H9 (cell line): ENCODE measurements at regions not wholly inside any gene's neighbourhood (a gene's known extent, or its start where the extent isn't known, plus 50 kb on each side); places are given as distances from the start of the nearest gene placed in this dataset.

ENCODE experiments used
- DNase-seq: peaks from one replicate; pipeline ENCODE4 v3.0.0-alpha.2; 2017
- H2AFZ ChIP-seq: one replicate; pipeline ENCODE4 v1.6.1; 2013; ENCODE audit warnings: mild to moderate bottlenecking, low read length, control low read depth, moderate library complexity
- H2AK5ac ChIP-seq: 2 replicates; pipeline ENCODE4 v1.6.1; 2013; ENCODE audit warnings: low read length, control low read depth, mixed read lengths; ENCODE audit not compliant: insufficient read length
- H2BK120ac ChIP-seq: one replicate; pipeline ENCODE4 v1.6.1; 2013; ENCODE audit warnings: low read depth, mild to moderate bottlenecking, low read length, control low read depth, inconsistent platforms; ENCODE audit not compliant: poor library complexity, severe bottlenecking
- H2BK12ac ChIP-seq: 2 replicates; pipeline ENCODE4 v1.6.1; 2013; ENCODE audit warnings: low read length, control low read depth, mixed read lengths, low read depth; ENCODE audit not compliant: insufficient read length
- H2BK15ac ChIP-seq: 2 replicates; pipeline ENCODE4 v1.6.1; 2013; ENCODE audit warnings: low read depth, low read length, control low read depth
- H2BK20ac ChIP-seq: one replicate; pipeline ENCODE4 v1.6.1; 2013; ENCODE audit warnings: low read depth, mild to moderate bottlenecking, low read length, control low read depth, inconsistent platforms; ENCODE audit not compliant: poor library complexity, severe bottlenecking
- H2BK5ac ChIP-seq: 2 replicates; pipeline ENCODE4 v1.6.1; 2013; ENCODE audit warnings: low read length, control low read depth, mixed read lengths; ENCODE audit not compliant: insufficient read length
- H3K14ac ChIP-seq: 2 replicates; pipeline ENCODE4 v1.6.1; 2013; ENCODE audit warnings: low read length, control low read depth; ENCODE audit not compliant: insufficient read depth
- H3K18ac ChIP-seq: 2 replicates; pipeline ENCODE4 v1.6.1; 2013; ENCODE audit warnings: low read depth, mild to moderate bottlenecking, mixed read lengths, low read length, control low read depth; ENCODE audit not compliant: insufficient read length
- H3K23ac ChIP-seq: 2 replicates; pipeline ENCODE4 v1.6.1; 2013; ENCODE audit warnings: low read length, control low read depth, mixed read lengths, low read depth; ENCODE audit not compliant: insufficient read length
- H3K23me2 ChIP-seq: 2 replicates; pipeline ENCODE4 v1.6.1; 2013; ENCODE audit warnings: low read depth, mild to moderate bottlenecking, mixed read lengths, low read length, control low read depth; ENCODE audit not compliant: insufficient read length, poor library complexity, severe bottlenecking
- H3K27ac ChIP-seq: 2 replicates; pipeline ENCODE4 v1.5.1; 2013; ENCODE audit warnings: low read length, control low read depth, mixed read lengths, low read depth; ENCODE audit not compliant: insufficient read length
- H3K27me3 ChIP-seq: 2 replicates; pipeline ENCODE4 v1.6.1; 2013; ENCODE audit warnings: low read length, control low read depth, inconsistent platforms; ENCODE audit not compliant: insufficient read depth
- H3K4ac ChIP-seq: 2 replicates; pipeline ENCODE4 v1.6.1; 2013; ENCODE audit warnings: low read depth, mild to moderate bottlenecking, control low read depth, inconsistent platforms, low read length, moderate library complexity
- H3K4me1 ChIP-seq: 2 replicates; pipeline ENCODE4 v1.6.1; 2013; ENCODE audit warnings: low read length, control low read depth, inconsistent platforms; ENCODE audit not compliant: insufficient read depth
- H3K4me2 ChIP-seq: 2 replicates; pipeline ENCODE4 v1.6.1; 2013; ENCODE audit warnings: low read length, control low read depth, mixed read lengths; ENCODE audit not compliant: insufficient read length, insufficient read depth
- H3K56ac ChIP-seq: 2 replicates; pipeline ENCODE4 v1.6.1; 2013; ENCODE audit warnings: low read depth, mild to moderate bottlenecking, mixed read lengths, low read length, control low read depth; ENCODE audit not compliant: insufficient read length
- H3K79me1 ChIP-seq: 2 replicates; pipeline ENCODE4 v1.6.1; 2013; ENCODE audit warnings: low read depth, mild to moderate bottlenecking, moderate library complexity, low read length, control low read depth, inconsistent platforms; ENCODE audit not compliant: insufficient read depth, poor library complexity, severe bottlenecking
- H3K79me2 ChIP-seq: 2 replicates; pipeline ENCODE4 v1.6.1; 2013; ENCODE audit warnings: low read length, control low read depth, inconsistent platforms; ENCODE audit not compliant: insufficient read depth
- H3K9ac ChIP-seq: 2 replicates; pipeline ENCODE4 v1.6.1; 2013; ENCODE audit warnings: low read length, control low read depth, mixed read lengths; ENCODE audit not compliant: insufficient read length; ENCODE audit errors: extremely low read depth
- H3K9me3 ChIP-seq: one replicate; pipeline ENCODE4 v1.6.1; 2013; ENCODE audit warnings: low read depth, low read length, inconsistent platforms; ENCODE audit not compliant: control insufficient read depth
- H3T11ph ChIP-seq: one replicate; pipeline ENCODE4 v1.6.1; 2013; ENCODE audit warnings: mild to moderate bottlenecking, low read length, control low read depth, inconsistent platforms
- H4K20me1 ChIP-seq: one replicate; pipeline ENCODE4 v1.6.1; 2013; ENCODE audit not compliant: control insufficient read depth, insufficient read length, insufficient read depth
- H4K5ac ChIP-seq: 2 replicates; pipeline ENCODE4 v1.6.1; 2013; ENCODE audit warnings: low read depth, mild to moderate bottlenecking, mixed read lengths, low read length, control low read depth; ENCODE audit not compliant: insufficient read length
- H4K8ac ChIP-seq: replicated peaks from 2 replicates; pipeline ENCODE4 v1.6.1; 2013; ENCODE audit warnings: low read length, control low read depth, mixed read lengths, low read depth; ENCODE audit not compliant: insufficient read length
- H4K91ac ChIP-seq: 2 replicates; pipeline ENCODE4 v1.6.1; 2013; ENCODE audit warnings: low read depth, mild to moderate bottlenecking, moderate library complexity, mixed read lengths, low read length, control low read depth; ENCODE audit not compliant: insufficient read length
- H3K27ac Mint-ChIP-seq, 3 experiments: 2 replicates in 2 of 3; 3 replicates in 1 of 3; pipeline ENCODE4 v1.8.0; 2020 to 2021; ENCODE audit warnings: mixed read lengths in 3 of 3, mild to moderate bottlenecking in 1 of 3, moderate library complexity in 1 of 3
- H3K27me3 Mint-ChIP-seq: 2 replicates; pipeline ENCODE4 v1.8.0; 2021; ENCODE audit warnings: low read depth, mild to moderate bottlenecking, moderate library complexity, mixed read lengths
- H3K36me3 Mint-ChIP-seq, 3 experiments: 2 replicates in 2 of 3; 3 replicates in 1 of 3; pipeline ENCODE4 v1.8.0; 2020 to 2021; ENCODE audit warnings: low read depth in 3 of 3, mixed read lengths in 3 of 3; ENCODE audit not compliant: insufficient read depth in 1 of 3
- H3K4me1 Mint-ChIP-seq, 2 experiments: 2 replicates each; pipeline ENCODE4 v1.8.0; 2020; ENCODE audit warnings: mixed read lengths in 2 of 2
- H3K4me3 Mint-ChIP-seq, 2 experiments: 2 replicates in 1 of 2; 3 replicates in 1 of 2; pipeline ENCODE4 v1.8.0; 2020 to 2021; ENCODE audit warnings: mild to moderate bottlenecking in 2 of 2, mixed read lengths in 2 of 2, moderate library complexity in 1 of 2
- H3K9me3 Mint-ChIP-seq, 2 experiments: 2 replicates in 1 of 2; 3 replicates in 1 of 2; pipeline ENCODE4 v1.8.0; 2020; ENCODE audit warnings: mild to moderate bottlenecking in 2 of 2, mixed read lengths in 2 of 2, moderate library complexity in 1 of 2
- WGBS: extraction: QIAGEN DNeasy Blood & Tissue Kit; methylation state at CpG from one replicate; pipeline ENCODE4 v1.1.7; 2013; ENCODE audit warnings: missing lambda C conversion rate, low lambda C conversion rate, mixed read lengths; ENCODE audit not compliant: insufficient read length; ENCODE audit errors: extremely low coverage; 5-methylcytosine and 5-hydroxymethylcytosine counted together
- TF ChIP-seq, protein P1 (sequence below): fragments of 200-600 bp; sonication (generic); conservative IDR thresholded peaks from 3 replicates; pipeline ENCODE4 v1.8.0; 2021; ENCODE audit warnings: antibody characterized with exemption, mild to moderate bottlenecking

DNA sequence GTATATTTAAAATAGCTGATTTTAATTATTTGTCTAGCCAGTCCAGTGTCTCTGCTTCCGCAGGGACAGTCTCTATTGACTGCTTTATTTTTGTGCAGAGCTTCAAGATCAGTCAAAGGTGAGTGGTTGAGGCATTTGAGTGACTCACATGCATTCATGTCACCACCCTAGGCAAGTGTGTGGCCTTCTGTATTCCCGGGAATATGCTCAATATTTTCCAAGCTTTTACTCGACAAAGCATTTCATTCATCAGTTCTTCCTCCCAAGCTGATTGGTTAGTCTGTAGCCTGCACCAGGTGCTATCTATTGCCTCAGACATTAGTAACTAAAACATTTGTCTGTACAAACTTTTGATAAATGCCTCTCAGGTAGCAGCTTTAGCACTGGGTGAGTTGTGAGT lies 471.5 kb upstream of the NRG3 start:
- Histone ChIP-seq H3K23me2 (no peaks in the 10 kb centered on the region), H3K18ac (no peak overlapping the region), H2AFZ (no peak overlapping the region), H4K5ac (no peak overlapping the region), H3K4me1 (no peaks in the 10 kb centered on the region), H3K27me3 (no peaks in the 10 kb centered on the region), H3K9me3 (no peaks in the 10 kb centered on the region), H4K8ac (no peak overlapping the region), H3K14ac (no peak overlapping the region), H4K20me1 (no peaks in the 10 kb centered on the region), H3K23ac (no peak overlapping the region), H2BK5ac (no peak overlapping the region), H2BK12ac (no peak overlapping the region), H3K27ac (no peak overlapping the region), H2BK15ac (no peak overlapping the region), H3K4ac (no peak overlapping the region), H4K91ac (no peak overlapping the region), H2AK5ac (no peak overlapping the region), H3K56ac (no peak overlapping the region), H2BK120ac (no peak overlapping the region), H3K79me2 (no peaks in the 10 kb centered on the region), H3K79me1 (no peaks in the 10 kb centered on the region), H2BK20ac (no peak overlapping the region), H3T11ph (no peak overlapping the region), H3K4me2 (no peak overlapping the region), H3K9ac (no peak overlapping the region)
- no peak for DNase-seq
- H3K9me3 Mint-ChIP-seq = no peaks in the 10 kb centered on the region
- H3K4me1 Mint-ChIP-seq = no peaks in the 10 kb centered on the region
- no peak overlapping the region for H3K27ac Mint-ChIP-seq
- H3K4me3 Mint-ChIP-seq = no peak overlapping the region
- H3K27me3 Mint-ChIP-seq = no peaks in the 10 kb centered on the region
- H3K36me3 Mint-ChIP-seq = no peaks in the 10 kb centered on the region
- TF ChIP-seq, protein P1, sequence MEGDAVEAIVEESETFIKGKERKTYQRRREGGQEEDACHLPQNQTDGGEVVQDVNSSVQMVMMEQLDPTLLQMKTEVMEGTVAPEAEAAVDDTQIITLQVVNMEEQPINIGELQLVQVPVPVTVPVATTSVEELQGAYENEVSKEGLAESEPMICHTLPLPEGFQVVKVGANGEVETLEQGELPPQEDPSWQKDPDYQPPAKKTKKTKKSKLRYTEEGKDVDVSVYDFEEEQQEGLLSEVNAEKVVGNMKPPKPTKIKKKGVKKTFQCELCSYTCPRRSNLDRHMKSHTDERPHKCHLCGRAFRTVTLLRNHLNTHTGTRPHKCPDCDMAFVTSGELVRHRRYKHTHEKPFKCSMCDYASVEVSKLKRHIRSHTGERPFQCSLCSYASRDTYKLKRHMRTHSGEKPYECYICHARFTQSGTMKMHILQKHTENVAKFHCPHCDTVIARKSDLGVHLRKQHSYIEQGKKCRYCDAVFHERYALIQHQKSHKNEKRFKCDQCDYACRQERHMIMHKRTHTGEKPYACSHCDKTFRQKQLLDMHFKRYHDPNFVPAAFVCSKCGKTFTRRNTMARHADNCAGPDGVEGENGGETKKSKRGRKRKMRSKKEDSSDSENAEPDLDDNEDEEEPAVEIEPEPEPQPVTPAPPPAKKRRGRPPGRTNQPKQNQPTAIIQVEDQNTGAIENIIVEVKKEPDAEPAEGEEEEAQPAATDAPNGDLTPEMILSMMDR = no peak
- no CpG with 5 or more reads among the region's 3 CpGs for WGBS
